ENCODE measurements at regions not wholly inside any gene's neighbourhood (a gene's known extent, or its start where the extent isn't known, plus 50 kb on each side); places are given as distances from the start of the nearest gene placed in this dataset.

GRCh38 chr5:15023266-15023665, 151.7 kb upstream of the ANKH start:
- WGBS (ENCODE audit: insufficient coverage): 80% methylated on average over 1 of the region's 1 CpG
- no peak for ATAC-seq
- Histone ChIP-seq H3K4me3 (ENCODE audit: low read length) (no peak overlapping the region), H3K36me3 (ENCODE audit: control insufficient read depth, insufficient read depth, low read length) (no peaks in the 10 kb centered on the region), H3K9me3 (ENCODE audit: control insufficient read depth, insufficient read depth, low read length) (no peaks in the 10 kb centered on the region), H3K27me3 (ENCODE audit: control insufficient read depth, insufficient read depth, low read length) (no peaks in the 10 kb centered on the region), H3K27ac (ENCODE audit: low read length) (no peak overlapping the region), H3K4me1 (ENCODE audit: control insufficient read depth, insufficient read depth, low read length) (no peaks in the 10 kb centered on the region)
- no peaks in the 10 kb centered on the region for H3K36me3 Mint-ChIP-seq
- no peaks in the 10 kb centered on the region for H3K4me1 Mint-ChIP-seq
- peaks cover 30 to 40% of the 10 kb centered on the region in 2 donors for H3K27me3 Mint-ChIP-seq (ENCODE audit: low read depth in 2 of 2)
- H3K4me3 Mint-ChIP-seq: no peak overlapping the region
- no peak for DNase-seq
- intact Hi-C loops (cut with micrococcal nuclease): no loop called here
- TF ChIP-seq, protein P1, sequence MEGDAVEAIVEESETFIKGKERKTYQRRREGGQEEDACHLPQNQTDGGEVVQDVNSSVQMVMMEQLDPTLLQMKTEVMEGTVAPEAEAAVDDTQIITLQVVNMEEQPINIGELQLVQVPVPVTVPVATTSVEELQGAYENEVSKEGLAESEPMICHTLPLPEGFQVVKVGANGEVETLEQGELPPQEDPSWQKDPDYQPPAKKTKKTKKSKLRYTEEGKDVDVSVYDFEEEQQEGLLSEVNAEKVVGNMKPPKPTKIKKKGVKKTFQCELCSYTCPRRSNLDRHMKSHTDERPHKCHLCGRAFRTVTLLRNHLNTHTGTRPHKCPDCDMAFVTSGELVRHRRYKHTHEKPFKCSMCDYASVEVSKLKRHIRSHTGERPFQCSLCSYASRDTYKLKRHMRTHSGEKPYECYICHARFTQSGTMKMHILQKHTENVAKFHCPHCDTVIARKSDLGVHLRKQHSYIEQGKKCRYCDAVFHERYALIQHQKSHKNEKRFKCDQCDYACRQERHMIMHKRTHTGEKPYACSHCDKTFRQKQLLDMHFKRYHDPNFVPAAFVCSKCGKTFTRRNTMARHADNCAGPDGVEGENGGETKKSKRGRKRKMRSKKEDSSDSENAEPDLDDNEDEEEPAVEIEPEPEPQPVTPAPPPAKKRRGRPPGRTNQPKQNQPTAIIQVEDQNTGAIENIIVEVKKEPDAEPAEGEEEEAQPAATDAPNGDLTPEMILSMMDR (IDR thresholded peaks at IDR 0.05): no peak
- H3K27ac Mint-ChIP-seq: no peak overlapping the region
- no peaks in the 10 kb centered on the region for H3K9me3 Mint-ChIP-seq

- Histone ChIP-seq H3K27ac (ENCODE audit: low read length) (no peak overlapping the region), H3K27me3 (ENCODE audit: control insufficient read depth, insufficient read depth, low read length) (no peaks in the 10 kb centered on the region), H3K4me1 (ENCODE audit: control insufficient read depth, insufficient read depth, low read length) (no peaks in the 10 kb centered on the region), H3K4me3 (ENCODE audit: low read length) (no peak overlapping the region), H3K36me3 (ENCODE audit: control insufficient read depth, insufficient read depth, low read length) (no peaks in the 10 kb centered on the region), H3K9me3 (ENCODE audit: control insufficient read depth, insufficient read depth, low read length) (no peaks in the 10 kb centered on the region)
- Mint-ChIP-seq H3K9me3 (no peaks in the 10 kb centered on the region), H3K4me3 (no peak overlapping the region), H3K27me3 (ENCODE audit: low read depth in 2 of 2) (peaks cover 18 to 21% of the 10 kb centered on the region in 2 donors), H3K36me3 (no peaks in the 10 kb centered on the region), H3K27ac (no peak overlapping the region), H3K4me1 (no peaks in the 10 kb centered on the region)
- WGBS (ENCODE audit: insufficient coverage): 84% methylated on average over 6 of the region's 8 CpGs
- intact Hi-C loops (cut with micrococcal nuclease): no loop called here
- ATAC-seq: no peak
- no peak for DNase-seq
- TF ChIP-seq, protein P1 (IDR thresholded peaks at IDR 0.05): no peak
Observed at GRCh38 chr5:15021266-15022046, 149.9 kb upstream of the ANKH start.

DNA sequence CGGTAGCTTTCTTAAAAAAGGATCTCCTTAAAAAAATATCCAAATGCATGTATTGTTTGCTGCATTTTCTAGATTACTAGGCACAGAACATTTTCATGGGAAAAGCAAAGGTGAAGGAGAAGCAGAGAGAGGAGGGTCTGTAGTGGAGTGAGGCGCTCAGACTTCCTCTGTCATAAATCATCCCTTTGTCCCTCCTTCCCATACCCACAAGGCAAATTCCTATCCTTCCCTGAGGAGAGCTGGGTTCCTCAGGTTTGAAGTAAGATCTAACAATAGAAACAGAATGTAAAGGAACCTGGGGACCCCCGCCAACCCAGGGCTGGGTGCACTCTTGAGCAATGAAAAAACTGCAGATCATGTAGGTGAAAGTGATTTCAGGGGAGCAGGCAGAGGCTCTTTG, 149.2 kb upstream of the ANKH start:
- H3K4me3 Mint-ChIP-seq: no peak overlapping the region
- Histone ChIP-seq H3K27me3 (ENCODE audit: control insufficient read depth, insufficient read depth, low read length) (no peaks in the 10 kb centered on the region), H3K27ac (ENCODE audit: low read length) (no peak overlapping the region), H3K4me3 (ENCODE audit: low read length) (no peak overlapping the region), H3K36me3 (ENCODE audit: control insufficient read depth, insufficient read depth, low read length) (no peaks in the 10 kb centered on the region), H3K9me3 (ENCODE audit: control insufficient read depth, insufficient read depth, low read length) (no peaks in the 10 kb centered on the region), H3K4me1 (ENCODE audit: control insufficient read depth, insufficient read depth, low read length) (no peaks in the 10 kb centered on the region)
- TF ChIP-seq, protein P1 (IDR thresholded peaks at IDR 0.05): no peak
- no peaks in the 10 kb centered on the region for H3K36me3 Mint-ChIP-seq
- ATAC-seq (no peak), DNase-seq (no peak)
- intact Hi-C loops (cut with micrococcal nuclease): no loop called here
- no peak overlapping the region for H3K27ac Mint-ChIP-seq
- WGBS (ENCODE audit: insufficient coverage): 100% methylated on average over 2 of the region's 3 CpGs
- no peaks in the 10 kb centered on the region for H3K4me1 Mint-ChIP-seq
- H3K27me3 Mint-ChIP-seq (ENCODE audit: low read depth in 2 of 2): peaks cover 14 to 15% of the 10 kb centered on the region in 2 donors
- H3K9me3 Mint-ChIP-seq: no peaks in the 10 kb centered on the region

GRCh38 chr5:15014809-15015208, 143.2 kb upstream of the ANKH start:
- TF ChIP-seq, protein P1 (IDR thresholded peaks at IDR 0.05): no peak
- no peaks in the 10 kb centered on the region for H3K9me3 Mint-ChIP-seq
- intact Hi-C loops (cut with micrococcal nuclease): loop anchor here (1.0 kb wide), 1 partner anchor 288 kb away; no protein-coding TSS in a partner anchor
- no peaks in the 10 kb centered on the region for H3K4me1 ChIP-seq (ENCODE audit: control insufficient read depth, insufficient read depth, low read length)
- no peak overlapping the region for H3K27ac ChIP-seq (ENCODE audit: low read length)
- H3K4me3 ChIP-seq (ENCODE audit: low read length): no peak overlapping the region
- no peaks in the 10 kb centered on the region for H3K27me3 ChIP-seq (ENCODE audit: control insufficient read depth, insufficient read depth, low read length)
- 87% methylated on average over 2 of the region's 3 CpGs for WGBS (ENCODE audit: insufficient coverage)
- no peaks in the 10 kb centered on the region for H3K4me1 Mint-ChIP-seq
- no peaks in the 10 kb centered on the region for H3K36me3 ChIP-seq (ENCODE audit: control insufficient read depth, insufficient read depth, low read length)
- H3K36me3 Mint-ChIP-seq: no peaks in the 10 kb centered on the region
- no peaks in the 10 kb centered on the region for H3K9me3 ChIP-seq (ENCODE audit: control insufficient read depth, insufficient read depth, low read length)
- no peak for ATAC-seq
- no peak for DNase-seq
- no peak overlapping the region for H3K4me3 Mint-ChIP-seq
- no peak overlapping the region for H3K27ac Mint-ChIP-seq
- H3K27me3 Mint-ChIP-seq (ENCODE audit: low read depth in 2 of 2): peaks cover 0 to 6% of the 10 kb centered on the region in 2 donors

Data from natural killer cell (primary cell).